Endothelial cell of umbilical vein (primary cell): ENCODE measurements at regions not wholly inside any gene's neighbourhood (a gene's known extent, or its start where the extent isn't known, plus 50 kb on each side); places are given as distances from the start of the nearest gene placed in this dataset.

ENCODE experiments used
- BruUV-seq: library from RNA; stranded (reverse); fragments of 400-500 nt; replicated peaks from 2 replicates; lab custom pipeline; 2021; lab: Mats Ljungman, UMichigan
- CTCF ChIA-PET: fragments of 300-600, 350-600 bp; sonication (Branson Sonifier 250); formaldehyde crosslinking; loops from one replicate; lab custom pipeline; 2021; ENCODE audit warnings: antibody characterized with exemption, inconsistent platforms; lab: Charles Lee
- POLR2A ChIA-PET: fragments of 300-600, 350-600 bp; sonication (Branson Sonifier 250); formaldehyde crosslinking; loops from one replicate; lab custom pipeline; 2021; ENCODE audit warnings: antibody characterized with exemption, inconsistent platforms; lab: Charles Lee
- DNase-seq: peaks from one replicate; pipeline ENCODE4 v3.0.0-alpha.2; 2011; ENCODE audit warnings: low read depth, low spot score
- FAIRE-seq: peaks from 2 replicates; lab custom pipeline; 2011; peaks lifted over from hg19 to GRCh38; lab: Jason Lieb, UNC
- H2AFZ ChIP-seq: 2 replicates; pipeline ENCODE4 v1.6.0; 2012; ENCODE audit warnings: low read depth, low read length, control low read depth, inconsistent platforms
- H3K27ac ChIP-seq: 2 replicates; pipeline ENCODE4 v1.5.1; 2011; ENCODE audit warnings: low read depth, mild to moderate bottlenecking, control low read depth, low read length, moderate library complexity; ENCODE audit not compliant: insufficient read depth
- H3K27me3 ChIP-seq, 2 experiments: 2 replicates each; pipeline versions ENCODE4 v1.6.0 to v1.6.1; 2011; ENCODE audit warnings: low read length in 2 of 2, mixed read lengths in 1 of 2; ENCODE audit not compliant: control insufficient read depth in 2 of 2, insufficient read depth in 2 of 2
- H3K36me3 ChIP-seq, 2 experiments: 2 replicates in 1 of 2; 3 replicates in 1 of 2; pipeline ENCODE4 v1.5.1; 2011; ENCODE audit warnings: low read length in 2 of 2, mild to moderate bottlenecking in 1 of 2, moderate library complexity in 1 of 2; ENCODE audit not compliant: control insufficient read depth in 2 of 2, insufficient read depth in 2 of 2; ENCODE audit errors: extremely low read depth in 1 of 2
- H3K4me1 ChIP-seq: 3 replicates; pipeline ENCODE4 v1.5.1; 2011; ENCODE audit warnings: mild to moderate bottlenecking, low read length; ENCODE audit not compliant: control insufficient read depth, insufficient read depth; ENCODE audit errors: extremely low read depth
- H3K4me2 ChIP-seq: 2 replicates; pipeline ENCODE4 v1.6.1; 2011; ENCODE audit warnings: low read length, control low read depth, mixed read lengths; ENCODE audit not compliant: insufficient read depth
- H3K4me3 ChIP-seq, 3 experiments: fragments of 200-600 bp in 1 of 3; sonication (generic), shearing (Covaris generic) in 1 of 3; replicated peaks in 1 of 3; 2 replicates each; pipeline ENCODE4 v1.5.1; 2011 to 2016; ENCODE audit warnings: control low read depth in 3 of 3, low read length in 3 of 3, mild to moderate bottlenecking in 2 of 3, inconsistent platforms in 1 of 3, low read depth in 1 of 3, moderate library complexity in 1 of 3; ENCODE audit not compliant: insufficient read depth in 1 of 3
- H3K79me2 ChIP-seq: 2 replicates; pipeline ENCODE4 v1.6.0; 2012; ENCODE audit warnings: low read length, inconsistent platforms; ENCODE audit not compliant: control insufficient read depth, insufficient read depth
- H3K9ac ChIP-seq: replicated peaks from 2 replicates; pipeline ENCODE3; 2011; ENCODE audit warnings: low read length, control low read depth; ENCODE audit not compliant: insufficient read depth; ENCODE audit errors: extremely low read depth
- H3K9me1 ChIP-seq: replicated peaks from 3 replicates; pipeline ENCODE4 v1.6.0; 2011; ENCODE audit warnings: mild to moderate bottlenecking, low read length; ENCODE audit not compliant: control insufficient read depth, insufficient read depth; ENCODE audit errors: extremely low read depth
- H3K9me3 ChIP-seq: replicated peaks from 2 replicates; pipeline ENCODE4 v1.5.1; 2012; ENCODE audit warnings: low read length, inconsistent platforms; ENCODE audit not compliant: control insufficient read depth, insufficient read depth
- H4K20me1 ChIP-seq: replicated peaks from 2 replicates; pipeline ENCODE3; 2011; ENCODE audit warnings: mild to moderate bottlenecking, low read length; ENCODE audit not compliant: control insufficient read depth, insufficient read depth; ENCODE audit errors: extremely low read depth
- CTCF ChIP-seq, 2 donors: IDR thresholded peaks; 1 replicate in 1 of 2; 2 replicates in 1 of 2; pipeline ENCODE4 v1.5.1; 2011; ENCODE audit warnings: low read length in 2 of 2, mild to moderate bottlenecking in 2 of 2, moderate library complexity in 2 of 2, control low read depth in 1 of 2, inconsistent platforms in 1 of 2, low read depth in 1 of 2; ENCODE audit not compliant: insufficient read depth in 1 of 2; ENCODE audit errors: extremely low read depth in 1 of 2
- EZH2 ChIP-seq: IDR thresholded peaks from 2 replicates; pipeline ENCODE4 v1.6.1; 2012; ENCODE audit warnings: borderline replicate concordance, low read depth, mild to moderate bottlenecking, moderate library complexity, low read length, inconsistent platforms; ENCODE audit not compliant: severe bottlenecking
- FOS ChIP-seq: IDR thresholded peaks from 2 replicates; pipeline ENCODE4 v1.6.1; 2011; ENCODE audit warnings: mild to moderate bottlenecking, low read length, moderate library complexity, borderline replicate concordance; ENCODE audit not compliant: insufficient read depth
- GATA2 ChIP-seq: IDR thresholded peaks from 2 replicates; pipeline ENCODE4 v1.7.0; 2011; ENCODE audit warnings: low read depth, mild to moderate bottlenecking, moderate library complexity, mixed read lengths, low read length; ENCODE audit not compliant: insufficient read length, insufficient read depth
- JUN ChIP-seq: IDR thresholded peaks from 2 replicates; pipeline ENCODE4 v1.6.1; 2011; ENCODE audit warnings: borderline replicate concordance, low read depth; ENCODE audit not compliant: insufficient read length, insufficient read depth
- MAX ChIP-seq: IDR thresholded peaks from 2 replicates; pipeline ENCODE4 v1.6.1; 2011; ENCODE audit not compliant: insufficient read depth, insufficient read length
- MYC ChIP-seq: IDR thresholded peaks from one replicate; pipeline ENCODE4 v1.6.1; 2011; ENCODE audit warnings: mild to moderate bottlenecking, low read depth, low read length
- POLR2A ChIP-seq: IDR thresholded peaks from 2 replicates; pipeline ENCODE4 v1.6.1; 2012; ENCODE audit warnings: low read depth, mild to moderate bottlenecking, control low read depth, low read length
- POLR2AphosphoS5 ChIP-seq: IDR thresholded peaks from 2 replicates; pipeline ENCODE4 v1.6.1; 2012; ENCODE audit warnings: low read depth, mild to moderate bottlenecking, control low read depth, low read length, moderate library complexity; ENCODE audit not compliant: insufficient read depth
- dilution Hi-C: fragments of 300-500 bp; cut with MboI; formaldehyde crosslinking; loops from one replicate; pipeline ENCODE4 v1.15.0; 2019; ENCODE audit warnings: low sequenced_read_pairs; ENCODE audit not compliant: extremely low pct_ligation_motif_present
- intact Hi-C: fragments of 100-400 bp; cut with micrococcal nuclease; formaldehyde crosslinking; loops from one replicate; pipeline ENCODE4 v1.10.0; 2022

GRCh38 chr6:5904532-5904931 is 102.2 kb downstream of the NRN1 start:
- POLR2A ChIA-PET: no interaction called here
- H3K9ac ChIP-seq: no peak overlapping the region
- no peak overlapping the region for H3K4me2 ChIP-seq
- CTCF ChIA-PET: interaction anchor here (2.9 kb wide), 1 partner anchor 433 kb away, joined by 9 read pairs; no protein-coding TSS in a partner anchor
- dilution Hi-C loops: no loop called here
- no peak overlapping the region for H2AFZ ChIP-seq
- H3K4me1 ChIP-seq: no peaks in the 10 kb centered on the region
- H3K36me3 ChIP-seq: no peaks in the 10 kb centered on the region
- intact Hi-C loops: no loop called here
- no peak overlapping the region for H3K27ac ChIP-seq
- no peak for FAIRE-seq
- H3K27me3 ChIP-seq: no peaks in the 10 kb centered on the region
- no peaks in the 10 kb centered on the region for H3K79me2 ChIP-seq
- H4K20me1 ChIP-seq: no peaks in the 10 kb centered on the region
- TF ChIP-seq MAX (no peak), MYC (no peak), CTCF (IDR thresholded peaks at IDR 0.05; ENCODE audit: extremely low read depth in 1 of 2, insufficient read depth in 1 of 2, low read depth in 1 of 2, low read length in 2 of 2) (no peak), JUN (no peak), EZH2 (no peak), POLR2A (no peak), GATA2 (no peak), POLR2AphosphoS5 (no peak), FOS (no peak)
- H3K9me3 ChIP-seq: no peaks in the 10 kb centered on the region
- H3K9me1 ChIP-seq: no peaks in the 10 kb centered on the region
- no peak for DNase-seq
- BruUV-seq: no TSS peak
- H3K4me3 ChIP-seq: no peak overlapping the region
